Brain microvascular endothelial cell (primary cell): ENCODE measurements at regions not wholly inside any gene's neighbourhood (a gene's known extent, or its start where the extent isn't known, plus 50 kb on each side); places are given as distances from the start of the nearest gene placed in this dataset.

Source experiments
- DNase-seq: peaks from one replicate; pipeline ENCODE4 v3.0.0-alpha.2; 2020
- H3K27ac ChIP-seq: fragments of 250-450 bp; sonication (Bioruptor Pico); 2 replicates; pipeline ENCODE4 v1.5.1; 2020; ENCODE audit warnings: mild to moderate bottlenecking, moderate library complexity
- H3K27me3 ChIP-seq: fragments of 250-450 bp; sonication (Bioruptor Pico); replicated peaks from 2 replicates; pipeline ENCODE4 v1.5.1; 2020; ENCODE audit warnings: mild to moderate bottlenecking
- H3K36me3 ChIP-seq: fragments of 250-450 bp; sonication (Bioruptor Pico); replicated peaks from 2 replicates; pipeline ENCODE4 v1.5.1; 2020; ENCODE audit warnings: mild to moderate bottlenecking
- H3K4me3 ChIP-seq: 2 replicates; pipeline ENCODE4 v1.5.1; 2011; ENCODE audit warnings: low read depth, mild to moderate bottlenecking, control low read depth, low read length, moderate library complexity
- CTCF ChIP-seq: IDR thresholded peaks from 2 replicates; pipeline ENCODE4 v1.5.1; 2011; ENCODE audit warnings: low read depth, mild to moderate bottlenecking, moderate library complexity, low read length, control low read depth, inconsistent platforms; ENCODE audit errors: missing control alignments
- in situ Hi-C: cut with HindIII; loops from 2 replicates; pipeline ENCODE4 v1.10.0; 2017; ENCODE audit warnings: low sequenced_read_pairs, low pct_ligation_motif_present

- no peak overlapping the region for H3K4me3 ChIP-seq
- in situ Hi-C loops = no loop called here
- DNase-seq = no peak
- H3K27me3 ChIP-seq = no peaks in the 10 kb centered on the region
- H3K36me3 ChIP-seq = no peaks in the 10 kb centered on the region
- H3K27ac ChIP-seq = no peak overlapping the region
- no peak for TF ChIP-seq CTCF
These were observed 66.1 kb downstream of the FZD1 start for GRCh38 chr7:91330191-91330808.

GRCh38 chr7:91330866-91331265, 66.6 kb downstream of the FZD1 start:
- no peaks in the 10 kb centered on the region for H3K36me3 ChIP-seq
- H3K4me3 ChIP-seq = no peak overlapping the region
- no peak for TF ChIP-seq CTCF
- no peaks in the 10 kb centered on the region for H3K27me3 ChIP-seq
- in situ Hi-C loops = no loop called here
- H3K27ac ChIP-seq = no peak overlapping the region
- no peak for DNase-seq

GRCh38 chr7:91336106-91336505, 71.9 kb downstream of the FZD1 start:
- no peaks in the 10 kb centered on the region for H3K36me3 ChIP-seq
- H3K27ac ChIP-seq = no peak overlapping the region
- TF ChIP-seq CTCF = no peak
- no peak for DNase-seq
- H3K4me3 ChIP-seq = no peak overlapping the region
- no peaks in the 10 kb centered on the region for H3K27me3 ChIP-seq
- in situ Hi-C loops = no loop called here

- no peaks in the 10 kb centered on the region for H3K27me3 ChIP-seq
- H3K4me3 ChIP-seq = no peak overlapping the region
- no peak for TF ChIP-seq CTCF
- H3K36me3 ChIP-seq = no peaks in the 10 kb centered on the region
- no peak for DNase-seq
- in situ Hi-C loops = no loop called here
- no peak overlapping the region for H3K27ac ChIP-seq
These were observed 74.2 kb downstream of the FZD1 start for GRCh38 chr7:91338226-91339020.

GRCh38 chr7:91342346-91342745, 78.1 kb downstream of the FZD1 start:
- no peaks in the 10 kb centered on the region for H3K36me3 ChIP-seq
- no peak overlapping the region for H3K4me3 ChIP-seq
- TF ChIP-seq CTCF = no peak
- no peaks in the 10 kb centered on the region for H3K27me3 ChIP-seq
- DNase-seq = no peak
- in situ Hi-C loops = no loop called here
- no peak overlapping the region for H3K27ac ChIP-seq

- DNase-seq = no peak
- TF ChIP-seq CTCF = no peak
- in situ Hi-C loops = no loop called here
These were observed 79.3 kb downstream of the FZD1 start for GRCh38 chr7:91343420-91343960.

More at GRCh38 chr7:91343420-91343960, 79.3 kb downstream of the FZD1 start:
- no peaks in the 10 kb centered on the region for H3K36me3 ChIP-seq
- H3K4me3 ChIP-seq = no peak overlapping the region
- H3K27ac ChIP-seq = no peak overlapping the region
- H3K27me3 ChIP-seq = no peaks in the 10 kb centered on the region
